ENCODE measurements at regions not wholly inside any gene's neighbourhood (a gene's known extent, or its start where the extent isn't known, plus 50 kb on each side); places are given as distances from the start of the nearest gene placed in this dataset.

GRCh38 chr9:126111556-126111955 lies 215.1 kb upstream of the MVB12B start:
- no peak for TF ChIP-seq CTCF (IDR thresholded peaks at IDR 0.05; ENCODE audit: extremely low read depth in 1 of 2, insufficient read depth in 1 of 2, low read depth in 1 of 2, low read length in 2 of 2)
- no peak for TF ChIP-seq POLR2A (IDR thresholded peaks at IDR 0.05; ENCODE audit: low read depth, low read length)
- no peak for TF ChIP-seq FOS (IDR thresholded peaks at IDR 0.05; ENCODE audit: borderline replicate concordance, insufficient read depth, low read length)
- no peak for TF ChIP-seq POLR2AphosphoS5 (IDR thresholded peaks at IDR 0.05; ENCODE audit: insufficient read depth, low read depth, low read length)
- no peak for TF ChIP-seq EZH2 (IDR thresholded peaks at IDR 0.05; ENCODE audit: borderline replicate concordance, low read depth, low read length, severe bottlenecking)

Measured in endothelial cell of umbilical vein (primary cell).